ENCODE measurements at regions not wholly inside any gene's neighbourhood (a gene's known extent, or its start where the extent isn't known, plus 50 kb on each side); places are given as distances from the start of the nearest gene placed in this dataset.

DNA sequence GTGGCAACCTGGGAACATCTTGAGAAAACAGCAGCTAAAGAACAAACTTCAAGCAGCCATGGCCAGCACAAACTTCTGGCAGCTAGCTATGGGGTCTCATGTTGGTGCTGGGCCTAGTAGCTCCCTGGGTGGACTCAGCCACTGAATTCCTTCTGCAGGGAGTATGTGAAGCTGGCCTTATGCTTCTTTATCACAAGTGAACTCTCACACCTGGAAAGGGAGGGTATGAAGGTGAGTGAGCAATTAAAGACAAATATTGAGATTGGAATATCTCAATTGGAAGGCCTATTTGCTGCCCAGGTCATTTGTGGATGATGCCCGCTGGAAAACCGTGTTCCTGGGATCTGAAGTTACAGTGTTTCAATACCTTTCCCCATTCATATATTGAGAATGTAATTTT is 153.3 kb upstream of the RPS6KA3 start:
- no peak for DNase-seq
- intact Hi-C loops (cut with DNase I): no loop called here

GRCh38 chrX:20418379-20419150 is 151.9 kb upstream of the RPS6KA3 start:
- peak in 1 of 42 donors; percentile 6 for DNase-seq
- intact Hi-C loops (cut with DNase I): no loop called here

DNA sequence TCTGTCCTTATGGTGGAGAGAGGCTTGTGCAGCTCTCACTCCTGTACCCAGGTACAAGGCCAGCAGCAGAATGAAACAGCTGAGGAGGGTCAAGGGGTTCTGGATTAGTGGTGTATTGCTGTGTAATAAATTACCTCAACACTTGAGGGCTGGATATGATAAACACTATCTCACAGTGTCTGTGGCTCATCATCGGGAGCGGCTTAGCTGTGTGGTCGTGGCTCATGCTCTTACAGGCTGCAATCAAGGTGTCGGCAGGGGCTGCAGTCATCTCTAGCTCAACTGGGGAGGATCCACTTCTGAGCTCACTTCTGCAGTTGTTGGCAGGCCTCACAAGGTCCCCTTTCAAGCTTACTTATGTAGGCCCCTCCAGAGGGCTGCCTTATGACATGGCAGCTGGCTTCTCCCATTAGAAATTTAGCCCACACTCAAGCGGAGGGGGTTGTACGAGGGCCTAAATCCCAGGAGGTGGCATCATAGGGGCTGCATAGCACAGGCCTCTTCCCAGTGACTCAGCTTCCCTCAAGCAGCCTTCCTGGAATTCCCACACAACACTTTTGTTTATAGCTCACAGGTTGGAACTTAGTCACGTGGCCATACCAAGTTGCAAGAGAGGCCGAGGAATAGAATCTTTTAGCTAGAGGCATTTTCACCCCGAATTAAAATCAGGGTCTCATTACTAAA is 148.2 kb upstream of the RPS6KA3 start:
- no peak for DNase-seq
- intact Hi-C loops (cut with DNase I): no loop called here

DNA sequence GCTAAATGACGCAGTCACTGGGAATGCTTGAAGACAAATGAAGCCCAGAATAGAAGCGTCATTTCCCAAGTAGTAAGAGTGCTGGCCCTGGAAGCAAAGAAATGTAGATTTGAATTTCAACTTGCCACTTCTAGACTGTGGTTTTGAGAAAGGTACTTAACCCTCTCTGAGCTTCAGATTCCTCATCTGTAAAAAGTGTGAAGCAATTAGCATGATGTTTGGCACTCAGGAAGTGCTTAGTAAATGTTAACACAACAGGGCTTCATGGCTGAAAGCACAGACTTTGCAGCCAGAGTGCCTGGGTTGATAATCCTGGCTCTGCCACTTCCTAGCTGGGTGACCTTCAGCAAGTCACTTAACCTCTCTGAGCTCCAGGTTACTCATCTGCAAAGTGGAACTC is 147.4 kb upstream of the RPS6KA3 start:
- DNase-seq: no peak
- intact Hi-C loops (cut with DNase I): no loop called here

DNA sequence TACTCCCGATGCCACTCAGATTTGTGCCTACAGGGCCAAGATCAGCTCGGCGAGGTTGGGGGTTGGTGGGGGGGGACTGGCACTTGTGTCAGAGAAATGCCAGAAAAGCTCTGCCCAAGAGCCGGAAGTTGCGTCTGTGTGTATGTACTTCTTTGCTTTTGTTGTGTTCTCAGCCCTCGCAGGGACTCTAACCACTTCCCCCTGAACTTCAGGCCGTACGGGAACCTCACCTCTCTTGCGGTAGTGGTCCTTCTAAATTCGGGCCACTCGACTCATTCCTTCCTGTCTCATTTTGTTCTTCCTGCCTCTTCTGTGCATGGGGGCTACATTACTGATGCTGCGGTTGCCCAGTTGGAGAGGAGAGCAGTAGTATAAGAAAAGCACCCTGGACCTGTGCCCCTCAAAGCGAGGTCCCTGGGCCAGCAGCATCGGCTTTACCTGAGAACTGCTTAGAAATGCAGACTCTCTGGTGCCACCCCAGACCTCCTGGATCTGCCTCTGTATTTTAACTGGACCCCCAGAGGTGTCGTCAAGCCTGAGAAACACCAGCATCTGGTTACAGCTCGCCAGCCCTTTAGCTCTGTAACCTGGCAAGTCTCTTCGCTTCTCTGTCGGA is 146.3 kb upstream of the RPS6KA3 start:
- peak in 19 of 42 donors; percentile 1 to 43 (median 8) for DNase-seq
- intact Hi-C loops (cut with DNase I): no loop called here

- no peak for DNase-seq
- intact Hi-C loops (cut with DNase I): no loop called here
Measured at GRCh38 chrX:20410540-20410939, 143.8 kb upstream of the RPS6KA3 start.

- intact Hi-C loops (cut with DNase I): no loop called here
- no peak for DNase-seq
Measured at GRCh38 chrX:20409991-20410390, 143.3 kb upstream of the RPS6KA3 start.

GRCh38 chrX:20402956-20403355 is 136.2 kb upstream of the RPS6KA3 start:
- intact Hi-C loops (cut with DNase I): no loop called here
- DNase-seq: no peak

DNA sequence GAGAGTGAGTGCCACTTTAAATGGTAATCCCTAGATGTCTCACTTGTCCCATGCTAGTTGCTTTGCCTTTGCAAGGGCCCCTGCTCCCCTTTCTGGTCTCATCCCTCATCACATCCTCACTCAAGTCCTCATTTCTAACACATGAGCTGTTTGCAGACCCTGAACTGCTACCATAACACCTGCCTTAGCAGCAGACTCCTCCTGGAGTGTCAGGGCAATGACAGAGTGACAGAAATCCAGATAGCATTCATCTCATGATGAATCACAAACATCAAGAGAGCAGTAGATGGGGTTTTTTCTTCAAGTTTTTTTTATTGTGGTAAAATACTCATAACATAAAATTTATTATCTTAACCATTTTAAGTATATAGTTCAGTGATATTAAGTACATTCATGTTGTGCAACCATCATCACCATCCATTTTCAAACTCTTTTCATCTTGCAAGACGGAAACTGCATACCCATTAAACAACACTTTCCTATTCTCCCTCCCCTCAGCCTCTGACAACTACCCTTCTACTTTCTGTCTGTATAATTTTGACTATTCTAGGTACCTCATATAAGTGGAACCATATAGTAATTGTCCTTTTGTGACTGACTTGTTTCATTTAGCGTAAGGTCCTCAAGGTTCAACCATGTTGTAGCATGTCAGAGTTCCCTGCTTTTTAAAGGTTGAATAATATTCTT is 133.2 kb upstream of the RPS6KA3 start:
- DNase-seq: no peak
- intact Hi-C loops (cut with DNase I): no loop called here

DNA sequence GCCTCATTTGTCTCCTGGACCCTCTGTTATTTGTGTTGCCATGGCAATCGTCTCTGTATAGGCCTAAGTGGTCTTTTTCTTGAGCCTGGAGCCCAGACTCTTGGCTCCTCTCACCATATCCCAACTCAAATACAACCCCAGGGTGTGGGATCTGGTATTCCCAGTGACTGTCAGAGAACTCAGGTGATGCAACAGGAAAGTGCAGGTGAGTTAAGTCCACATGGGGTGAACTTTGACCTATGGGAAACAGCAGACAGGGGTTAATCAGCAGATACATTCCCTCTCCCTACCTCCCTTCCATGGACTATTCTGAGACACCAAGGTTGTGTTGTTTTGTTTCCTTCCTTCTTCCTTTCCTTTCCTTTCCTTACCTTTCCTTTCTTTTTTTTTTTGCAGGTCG is 130.9 kb upstream of the RPS6KA3 start:
- DNase-seq: no peak
- intact Hi-C loops (cut with DNase I): no loop called here

GRCh38 chrX:20394451-20394850 is 127.7 kb upstream of the RPS6KA3 start:
- intact Hi-C loops (cut with DNase I): no loop called here
- no peak for DNase-seq

GRCh38 chrX:20393944-20394343 is 127.2 kb upstream of the RPS6KA3 start:
- no peak for DNase-seq
- intact Hi-C loops (cut with DNase I): no loop called here

- no peak for DNase-seq
- intact Hi-C loops (cut with DNase I): no loop called here
Measured at GRCh38 chrX:20388594-20388993, 121.9 kb upstream of the RPS6KA3 start.

GRCh38 chrX:20383477-20383876 is 116.8 kb upstream of the RPS6KA3 start:
- no peak for DNase-seq
- intact Hi-C loops (cut with DNase I): no loop called here

DNA sequence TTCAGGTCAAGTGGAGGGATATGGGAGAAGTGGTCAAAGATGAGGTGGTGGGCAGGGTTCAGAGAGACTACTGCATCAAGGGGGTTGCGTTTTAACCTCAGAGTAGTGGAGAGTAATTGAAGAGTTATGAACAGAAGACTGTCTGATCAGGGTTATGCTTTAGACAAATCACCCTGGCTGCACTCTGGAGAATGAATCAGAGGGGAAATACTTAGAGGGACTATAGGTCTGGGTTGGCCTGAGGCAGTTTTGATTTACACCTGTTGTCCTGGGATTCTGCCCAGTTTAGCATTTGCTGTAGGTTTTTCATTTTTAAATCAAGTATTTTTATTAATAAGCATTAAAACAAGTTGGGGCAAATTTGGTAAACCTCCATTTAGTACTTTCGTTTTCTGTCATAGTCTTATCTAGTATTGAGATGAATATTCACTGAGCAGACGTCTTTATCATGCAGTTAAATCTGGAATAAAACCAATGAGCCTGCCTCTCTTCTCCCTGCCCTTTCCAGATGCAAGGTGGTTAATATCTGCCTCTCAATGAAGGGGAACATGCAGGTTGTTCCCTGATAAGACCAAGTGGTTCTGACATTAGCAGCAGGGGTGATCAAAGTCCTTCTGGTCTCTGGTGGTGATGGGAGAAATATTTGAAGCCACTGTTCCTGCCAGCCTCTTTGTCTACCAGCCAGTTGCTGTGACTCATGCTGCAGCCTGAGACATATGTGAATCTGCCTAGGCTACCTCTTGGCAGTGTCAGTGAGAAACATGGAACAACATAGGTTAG is 116.0 kb upstream of the RPS6KA3 start:
- intact Hi-C loops (cut with DNase I): no loop called here
- no peak for DNase-seq

- DNase-seq: no peak
- intact Hi-C loops (cut with DNase I): no loop called here
Measured at GRCh38 chrX:20382082-20382481, 115.4 kb upstream of the RPS6KA3 start.

DNA sequence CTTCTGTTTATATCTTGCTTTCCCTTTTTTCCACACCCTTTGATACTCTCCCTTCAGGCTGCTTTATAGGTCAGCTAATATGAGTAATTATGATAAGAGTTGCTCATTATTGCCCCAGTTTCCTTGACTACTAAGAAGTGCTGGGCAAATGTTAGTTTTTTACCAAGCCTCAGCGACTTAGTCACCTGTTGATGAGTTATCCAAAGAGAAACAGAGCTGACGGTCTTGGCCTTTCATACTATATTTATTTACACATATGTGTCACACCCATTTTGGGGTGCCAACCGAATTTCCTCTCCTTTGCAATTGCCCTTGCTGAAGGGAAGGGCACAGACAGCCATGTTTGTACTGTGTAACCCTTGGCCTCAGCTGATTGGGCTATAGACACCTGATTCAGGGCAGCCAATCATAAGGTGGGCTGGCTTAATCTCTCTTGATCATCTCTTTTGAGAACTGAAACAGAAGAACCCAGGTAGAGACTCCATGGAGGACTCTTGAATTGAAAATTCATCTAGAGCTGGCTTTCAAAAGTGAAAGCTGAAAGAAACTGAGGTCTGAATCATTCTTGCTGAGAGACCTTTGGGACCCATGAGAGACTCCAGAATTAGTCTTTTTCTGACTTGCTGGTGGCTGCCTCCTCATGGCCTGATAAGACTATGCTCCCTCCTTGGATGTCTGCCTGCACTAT is 111.7 kb upstream of the RPS6KA3 start:
- intact Hi-C loops (cut with DNase I): no loop called here
- DNase-seq: no peak

DNA sequence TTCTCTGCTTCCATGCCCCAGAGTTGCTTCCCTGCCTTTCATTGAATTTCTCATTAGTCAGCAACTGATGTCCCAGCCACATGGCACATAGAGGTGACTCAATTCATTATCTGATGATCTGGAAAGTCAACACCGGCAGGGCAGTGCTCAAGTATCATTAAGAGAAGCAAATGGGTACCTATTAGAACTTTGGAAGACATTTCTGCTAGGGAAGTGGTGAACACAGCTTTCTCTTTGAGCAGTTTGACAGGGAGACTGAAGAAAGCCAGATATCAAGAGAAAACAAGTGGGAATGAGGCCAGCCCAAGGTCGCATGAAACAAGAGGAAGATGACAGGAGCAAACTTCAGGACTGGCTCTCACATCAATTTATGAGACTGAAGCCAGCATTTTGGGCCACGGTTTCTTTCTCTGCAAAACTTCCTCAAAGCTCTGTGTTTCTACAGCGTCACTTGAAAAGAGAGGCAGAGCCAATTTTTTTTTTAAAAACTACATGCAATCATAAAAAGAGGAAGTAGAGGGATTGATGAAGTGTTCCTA is 108.3 kb upstream of the RPS6KA3 start:
- DNase-seq: peak in 1 of 42 donors; percentile 1

More for the DNA sequence above, 108.3 kb upstream of the RPS6KA3 start:
- intact Hi-C loops (cut with DNase I): no loop called here

Data from head of caudate nucleus (tissue), 42 donors.